Endodermal cell (in vitro differentiated cells): ENCODE measurements at regions not wholly inside any gene's neighbourhood (a gene's known extent, or its start where the extent isn't known, plus 50 kb on each side); places are given as distances from the start of the nearest gene placed in this dataset.

Experiments
- DNase-seq: peaks from one replicate; pipeline ENCODE4 v3.0.0-alpha.2; 2017
- H3K27ac ChIP-seq: 2 replicates; pipeline ENCODE4 v1.5.1; 2013; ENCODE audit warnings: mild to moderate bottlenecking, low read depth, low read length, moderate library complexity
- H3K27me3 ChIP-seq: 2 replicates; pipeline ENCODE4 v1.6.1; 2013; ENCODE audit warnings: mild to moderate bottlenecking, low read length, moderate library complexity; ENCODE audit not compliant: insufficient read depth, control insufficient read depth, poor library complexity, severe bottlenecking
- H3K36me3 ChIP-seq: 2 replicates; pipeline ENCODE4 v1.7.0; 2013; ENCODE audit warnings: mild to moderate bottlenecking, low read length, moderate library complexity; ENCODE audit not compliant: control insufficient read depth, insufficient read depth
- H3K4me1 ChIP-seq: one replicate; pipeline ENCODE4 v1.7.0; 2013; ENCODE audit warnings: low read length; ENCODE audit not compliant: control insufficient read depth, insufficient read depth
- H3K4me3 ChIP-seq: 2 replicates; pipeline ENCODE4 v1.5.1; 2013; ENCODE audit warnings: mild to moderate bottlenecking, low read length, moderate library complexity
- H3K9ac ChIP-seq: 2 replicates; pipeline ENCODE4 v1.6.1; 2013; ENCODE audit warnings: mild to moderate bottlenecking, low read length, moderate library complexity; ENCODE audit not compliant: poor library complexity, severe bottlenecking; ENCODE audit errors: extremely low read depth
- H3K9me3 ChIP-seq: 2 replicates; pipeline ENCODE4 v1.6.1; 2013; ENCODE audit warnings: mild to moderate bottlenecking, low read length, moderate library complexity; ENCODE audit not compliant: control insufficient read depth
- H3K27ac Mint-ChIP-seq: 2 replicates; pipeline ENCODE4 v1.8.0; 2020; ENCODE audit warnings: mixed read lengths
- H3K27me3 Mint-ChIP-seq: 2 replicates; pipeline ENCODE4 v1.8.0; 2021; ENCODE audit warnings: mild to moderate bottlenecking, mixed read lengths; ENCODE audit not compliant: insufficient read depth
- H3K36me3 Mint-ChIP-seq: 2 replicates; pipeline ENCODE4 v1.8.0; 2020; ENCODE audit warnings: low read depth, mixed read lengths
- H3K4me1 Mint-ChIP-seq: 2 replicates; pipeline ENCODE4 v1.8.0; 2020; ENCODE audit warnings: mixed read lengths
- H3K4me3 Mint-ChIP-seq: 2 replicates; pipeline ENCODE4 v1.8.0; 2020; ENCODE audit warnings: mild to moderate bottlenecking, moderate library complexity, mixed read lengths
- H3K9me3 Mint-ChIP-seq: 2 replicates; pipeline ENCODE4 v1.8.0; 2020; ENCODE audit warnings: mild to moderate bottlenecking, mixed read lengths
- WGBS, 2 experiments: methylation state at CpG; one replicate each; pipeline versions ENCODE4 v1.1.5 to v1.1.7; 2013; ENCODE audit warnings: missing lambda C conversion rate in 2 of 2, mixed read lengths in 1 of 2; ENCODE audit not compliant: insufficient coverage in 1 of 2, insufficient read length in 1 of 2; 5-methylcytosine and 5-hydroxymethylcytosine counted together
- TF ChIP-seq, protein P1 (sequence below): fragments of 200-600 bp; sonication (generic); conservative IDR thresholded peaks from 2 replicates; pipeline ENCODE4 v1.5.0; 2021; ENCODE audit warnings: antibody characterized with exemption, mild to moderate bottlenecking

- H3K4me3 Mint-ChIP-seq: no peak overlapping the region
- Histone ChIP-seq H3K36me3 (no peaks in the 10 kb centered on the region), H3K27me3 (no peaks in the 10 kb centered on the region), H3K9ac (no peak overlapping the region), H3K4me1 (peaks cover 3% of the 10 kb centered on the region), H3K9me3 (no peaks in the 10 kb centered on the region), H3K4me3 (no peak overlapping the region), H3K27ac (no peak overlapping the region)
- TF ChIP-seq, protein P1, sequence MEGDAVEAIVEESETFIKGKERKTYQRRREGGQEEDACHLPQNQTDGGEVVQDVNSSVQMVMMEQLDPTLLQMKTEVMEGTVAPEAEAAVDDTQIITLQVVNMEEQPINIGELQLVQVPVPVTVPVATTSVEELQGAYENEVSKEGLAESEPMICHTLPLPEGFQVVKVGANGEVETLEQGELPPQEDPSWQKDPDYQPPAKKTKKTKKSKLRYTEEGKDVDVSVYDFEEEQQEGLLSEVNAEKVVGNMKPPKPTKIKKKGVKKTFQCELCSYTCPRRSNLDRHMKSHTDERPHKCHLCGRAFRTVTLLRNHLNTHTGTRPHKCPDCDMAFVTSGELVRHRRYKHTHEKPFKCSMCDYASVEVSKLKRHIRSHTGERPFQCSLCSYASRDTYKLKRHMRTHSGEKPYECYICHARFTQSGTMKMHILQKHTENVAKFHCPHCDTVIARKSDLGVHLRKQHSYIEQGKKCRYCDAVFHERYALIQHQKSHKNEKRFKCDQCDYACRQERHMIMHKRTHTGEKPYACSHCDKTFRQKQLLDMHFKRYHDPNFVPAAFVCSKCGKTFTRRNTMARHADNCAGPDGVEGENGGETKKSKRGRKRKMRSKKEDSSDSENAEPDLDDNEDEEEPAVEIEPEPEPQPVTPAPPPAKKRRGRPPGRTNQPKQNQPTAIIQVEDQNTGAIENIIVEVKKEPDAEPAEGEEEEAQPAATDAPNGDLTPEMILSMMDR: no peak
- H3K36me3 Mint-ChIP-seq: no peaks in the 10 kb centered on the region
- whole genome bisulfite sequencing, 2 experiments: no CpG with 5 or more reads among the region's 1 CpG
- H3K4me1 Mint-ChIP-seq: peaks cover 38% of the 10 kb centered on the region
- H3K27me3 Mint-ChIP-seq: peaks cover 3% of the 10 kb centered on the region
- no peak for DNase-seq
- no peaks in the 10 kb centered on the region for H3K9me3 Mint-ChIP-seq
- no peak overlapping the region for H3K27ac Mint-ChIP-seq
Measured at GRCh38 chr11:29627541-29627940, 389.3 kb downstream of the KCNA4 start.

DNA sequence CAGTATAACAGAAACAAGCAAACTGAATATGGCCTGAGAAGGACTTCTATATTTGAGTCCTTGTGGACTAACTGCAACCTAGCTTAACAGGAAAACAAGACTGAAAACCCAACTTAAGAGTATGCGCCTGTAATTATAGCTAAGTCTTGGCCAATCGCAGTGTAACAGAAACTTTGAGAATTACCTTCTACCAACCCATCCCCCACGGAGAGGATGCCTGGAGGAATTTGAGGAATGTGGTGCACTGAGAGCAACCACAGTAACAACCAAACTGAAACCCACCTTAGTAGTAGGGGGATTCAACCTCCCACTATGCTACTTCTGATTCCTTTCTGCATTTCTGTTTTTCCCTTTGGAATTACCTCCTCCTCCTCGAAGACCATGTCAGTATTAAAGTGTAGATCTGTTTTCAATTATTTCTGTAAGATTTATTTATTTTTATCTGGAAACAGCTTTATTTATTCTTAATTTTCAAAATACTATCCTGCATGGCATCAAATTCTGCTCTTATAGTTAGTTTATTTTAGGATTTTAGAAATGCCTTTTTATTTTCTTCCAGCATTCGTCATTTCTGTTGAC is 393.6 kb downstream of the KCNA4 start:
- WGBS, 2 experiments: 73% methylated on average over 2 of the region's 5 CpGs; no CpG with 5 or more reads in 1 of the 2 experiments
- Histone ChIP-seq H3K27me3 (no peaks in the 10 kb centered on the region), H3K9ac (peak overlapping the region; percentile 28), H3K4me3 (peak overlapping the region; percentile 31), H3K36me3 (no peaks in the 10 kb centered on the region), H3K4me1 (peaks cover 11% of the 10 kb centered on the region), H3K27ac (no peak overlapping the region), H3K9me3 (no peaks in the 10 kb centered on the region)
- Mint-ChIP-seq H3K36me3 (no peaks in the 10 kb centered on the region), H3K27me3 (no peaks in the 10 kb centered on the region), H3K9me3 (no peaks in the 10 kb centered on the region), H3K4me1 (peaks cover 40% of the 10 kb centered on the region), H3K4me3 (peak overlapping the region; percentile 42), H3K27ac (peak overlapping the region; percentile 99)
- DNase-seq: peak; percentile 83
- TF ChIP-seq, protein P1: no peak

DNA sequence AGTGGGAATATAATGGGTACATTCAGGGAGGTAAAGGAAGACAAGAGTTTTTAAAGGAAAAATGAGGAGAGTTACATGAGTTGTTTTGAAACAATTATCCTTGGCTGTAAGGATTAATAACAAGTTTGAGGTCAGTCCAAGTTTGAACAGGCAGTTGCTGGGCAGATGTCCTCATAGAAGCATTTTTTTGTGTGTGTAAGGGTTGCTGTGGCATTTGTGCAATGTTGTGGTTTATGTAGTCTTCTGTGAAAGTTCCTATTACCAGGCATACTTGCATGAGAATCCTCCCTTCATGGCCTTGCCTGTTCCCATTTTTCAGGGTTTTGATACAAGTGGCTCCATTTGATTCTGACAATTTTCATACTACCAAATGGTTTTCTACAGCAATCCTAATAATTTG is 400.2 kb downstream of the KCNA4 start:
- Mint-ChIP-seq H3K36me3 (no peaks in the 10 kb centered on the region), H3K4me1 (peaks cover 11% of the 10 kb centered on the region), H3K27me3 (no peaks in the 10 kb centered on the region), H3K9me3 (no peaks in the 10 kb centered on the region), H3K4me3 (no peak overlapping the region), H3K27ac (no peak overlapping the region)
- H3K4me1 ChIP-seq: peaks cover 8% of the 10 kb centered on the region
- TF ChIP-seq, protein P1: no peak
- no peaks in the 10 kb centered on the region for H3K9me3 ChIP-seq
- H3K4me3 ChIP-seq: no peak overlapping the region
- no peaks in the 10 kb centered on the region for H3K27me3 ChIP-seq
- H3K36me3 ChIP-seq: no peaks in the 10 kb centered on the region
- H3K9ac ChIP-seq: no peak overlapping the region
- no peak for DNase-seq
- no peak overlapping the region for H3K27ac ChIP-seq
